Activated T-helper 9 cell treated with anti-CD3 and anti-CD28 coated beads, Interleukin-2, amount 50 U/mL, for 16 hours (primary cell): ENCODE measurements at regions not wholly inside any gene's neighbourhood (a gene's known extent, or its start where the extent isn't known, plus 50 kb on each side); places are given as distances from the start of the nearest gene placed in this dataset.

ENCODE experiments used
- DNase-seq: peaks from one replicate; pipeline ENCODE4 v3.0.0-alpha.2; 2020; ENCODE audit warnings: low read depth

GRCh38 chr15:39125904-39126303 is 455.0 kb upstream of the THBS1 start:
- no peak for DNase-seq

GRCh38 chr15:39127151-39127790 is 453.6 kb upstream of the THBS1 start:
- DNase-seq = no peak

GRCh38 chr15:39127925-39128617 is 452.8 kb upstream of the THBS1 start:
- DNase-seq = no peak

GRCh38 chr15:39128746-39129145 is 452.1 kb upstream of the THBS1 start:
- no peak for DNase-seq

GRCh38 chr15:39130556-39131379 is 450.1 kb upstream of the THBS1 start:
- no peak for DNase-seq

GRCh38 chr15:39131609-39132008 is 449.3 kb upstream of the THBS1 start:
- DNase-seq = no peak

GRCh38 chr15:39132070-39132469 is 448.8 kb upstream of the THBS1 start:
- DNase-seq = no peak

- no peak for DNase-seq
These were observed 447.8 kb upstream of the THBS1 start for GRCh38 chr15:39132954-39133600.

GRCh38 chr15:39134282-39134681 is 446.6 kb upstream of the THBS1 start:
- no peak for DNase-seq

- DNase-seq = no peak
These were observed 444.9 kb upstream of the THBS1 start for GRCh38 chr15:39135989-39136388.

- DNase-seq = no peak
These were observed 441.3 kb upstream of the THBS1 start for GRCh38 chr15:39139431-39140059.

- no peak for DNase-seq
These were observed 440.7 kb upstream of the THBS1 start for GRCh38 chr15:39140060-39140604.

- DNase-seq = no peak
These were observed 438.4 kb upstream of the THBS1 start for GRCh38 chr15:39142500-39142899.

GRCh38 chr15:39143479-39143878 is 437.4 kb upstream of the THBS1 start:
- no peak for DNase-seq

GRCh38 chr15:39144051-39144450 is 436.8 kb upstream of the THBS1 start:
- no peak for DNase-seq

- DNase-seq = no peak
These were observed 436.0 kb upstream of the THBS1 start for GRCh38 chr15:39144613-39145499.

- DNase-seq = no peak
These were observed 434.8 kb upstream of the THBS1 start for GRCh38 chr15:39145854-39146625.

- no peak for DNase-seq
These were observed 431.2 kb upstream of the THBS1 start for GRCh38 chr15:39149636-39150150.

- DNase-seq = no peak
These were observed 429.3 kb upstream of the THBS1 start for GRCh38 chr15:39151545-39151944.
